Activated CD4-positive, alpha-beta T cell treated with anti-CD3 and anti-CD28 coated beads for 1 hour (primary cell): ENCODE measurements at regions not wholly inside any gene's neighbourhood (a gene's known extent, or its start where the extent isn't known, plus 50 kb on each side); places are given as distances from the start of the nearest gene placed in this dataset.

ENCODE experiments used
- DNase-seq: peaks from one replicate; pipeline ENCODE4 v3.0.0-alpha.2; 2020

DNA sequence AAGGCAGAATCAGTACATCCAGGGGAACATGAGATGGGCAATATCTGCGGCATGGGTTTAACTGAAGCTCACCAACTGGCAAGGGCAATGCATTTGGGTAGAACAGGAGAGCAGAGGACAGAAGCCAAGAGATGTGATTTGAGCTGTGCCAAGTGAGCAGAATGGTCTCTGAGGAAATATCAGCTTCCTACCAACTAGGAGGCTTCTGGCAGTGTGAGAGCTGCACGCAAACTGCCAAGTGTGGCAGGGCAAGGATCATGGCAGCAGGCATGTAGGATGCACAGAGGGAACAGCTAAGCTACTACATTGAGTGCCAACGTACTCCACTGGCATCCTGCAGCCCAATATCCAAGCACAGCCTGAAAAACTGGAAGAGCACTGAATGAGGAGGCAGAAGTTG is 1036.5 kb downstream of the TUSC7 start:
- DNase-seq = no peak

GRCh38 chr3:117748131-117748530 is 1038.6 kb downstream of the TUSC7 start:
- no peak for DNase-seq

GRCh38 chr3:117750674-117751269 is 1041.2 kb downstream of the TUSC7 start:
- no peak for DNase-seq

GRCh38 chr3:117751651-117752050 is 1042.1 kb downstream of the TUSC7 start:
- no peak for DNase-seq

DNA sequence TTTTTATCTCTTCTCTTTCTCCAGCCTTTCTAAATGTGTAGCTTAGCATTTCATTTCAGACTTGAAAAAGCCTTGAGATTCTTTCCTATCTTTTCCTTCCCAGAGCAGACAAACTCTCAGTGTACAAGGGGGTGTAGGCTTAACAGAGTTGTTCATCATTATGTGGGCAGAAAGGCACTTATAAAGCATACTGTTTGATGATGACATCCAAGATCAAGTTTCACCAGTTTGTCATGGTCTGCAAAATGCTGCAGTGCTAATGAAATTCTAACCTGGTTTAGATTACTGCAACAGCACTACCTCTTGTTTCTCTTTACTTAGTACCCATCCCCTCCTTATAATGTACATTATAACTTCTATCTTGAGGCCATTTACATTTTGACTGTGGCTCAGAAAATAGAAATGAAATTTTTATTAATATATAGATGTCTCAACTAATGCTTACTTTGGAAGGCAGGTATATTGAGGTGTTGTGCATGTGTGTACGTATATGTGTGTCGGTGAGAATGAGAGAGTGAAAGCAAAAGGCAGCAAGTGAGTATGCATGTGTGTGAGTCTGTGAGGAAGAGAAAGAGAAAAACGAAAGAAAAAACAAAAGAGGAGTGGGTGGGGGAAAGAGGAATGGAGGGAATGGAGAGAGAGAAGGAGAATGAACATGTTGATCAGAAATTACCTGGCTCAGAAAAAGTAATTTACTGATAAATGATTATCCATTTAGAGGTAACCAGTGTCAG is 1043.6 kb downstream of the TUSC7 start:
- DNase-seq = no peak

- no peak for DNase-seq
Observed at GRCh38 chr3:117754058-117754457, 1044.5 kb downstream of the TUSC7 start.

DNA sequence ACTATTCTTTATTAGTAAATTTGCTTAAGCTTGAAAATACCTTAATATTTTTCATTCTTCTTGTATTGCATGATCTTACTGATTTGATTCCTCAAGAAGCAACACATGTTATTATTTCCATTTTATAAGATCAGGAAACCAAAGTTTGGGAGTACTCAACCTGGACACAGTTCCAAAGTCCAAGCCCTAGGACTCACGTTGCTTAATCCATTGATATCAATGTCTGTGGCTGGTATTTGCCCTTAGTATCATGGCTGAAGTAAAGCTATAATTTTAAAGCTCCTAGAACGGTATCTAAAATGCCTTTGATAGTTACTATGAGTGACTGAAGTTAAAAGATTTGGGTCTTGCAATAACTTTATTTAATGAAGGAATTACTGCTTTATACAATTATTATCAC is 1045.3 kb downstream of the TUSC7 start:
- DNase-seq = no peak

- DNase-seq = no peak
Observed at GRCh38 chr3:117756563-117756962, 1047.0 kb downstream of the TUSC7 start.

DNA sequence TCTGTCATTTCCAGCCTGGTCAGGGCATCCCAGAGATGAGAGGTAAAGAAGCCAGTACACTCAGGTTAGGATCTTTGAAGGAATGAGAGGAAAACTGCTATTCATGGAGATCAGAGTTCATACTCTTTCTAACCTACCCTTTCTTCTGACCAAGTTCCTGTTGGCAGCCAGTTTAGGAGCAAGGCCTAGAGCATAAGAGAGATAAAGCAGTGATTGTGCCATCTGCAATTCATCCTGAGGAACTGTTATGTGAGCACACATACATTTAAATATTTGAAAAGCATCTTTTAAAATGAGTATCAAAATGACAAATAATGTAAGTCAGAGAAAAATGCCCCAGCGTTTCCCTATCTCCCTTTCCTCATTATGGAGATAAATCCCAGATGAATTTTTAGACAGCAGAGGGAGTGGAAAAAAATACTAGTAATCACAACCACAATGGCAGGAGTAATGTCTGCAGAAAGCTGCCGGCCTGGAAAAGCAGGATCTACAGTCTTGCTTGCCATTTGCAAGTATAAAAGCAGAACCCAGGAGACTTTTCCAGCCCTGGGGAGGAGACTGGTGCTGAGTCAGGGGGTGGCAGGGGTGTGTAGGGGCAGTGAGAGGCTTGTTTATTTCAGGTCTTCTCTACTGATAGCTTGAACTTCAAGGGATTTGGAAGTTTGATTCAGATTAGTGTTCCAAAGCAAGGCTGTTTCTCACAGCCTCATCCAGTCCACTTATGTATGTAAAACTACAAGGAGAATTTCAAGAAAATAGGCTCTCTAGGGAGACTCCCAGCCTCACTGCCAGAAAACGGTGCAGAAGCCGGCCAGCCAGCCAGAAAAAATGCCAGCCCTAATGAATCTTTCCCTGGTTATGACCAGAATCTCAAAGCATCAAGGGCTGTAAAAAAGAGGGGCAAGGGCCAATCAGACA is 1052.4 kb downstream of the TUSC7 start:
- DNase-seq = no peak

GRCh38 chr3:117762621-117763037 is 1053.0 kb downstream of the TUSC7 start:
- DNase-seq = no peak

- DNase-seq = no peak
Observed at GRCh38 chr3:117763561-117763960, 1054.0 kb downstream of the TUSC7 start.

GRCh38 chr3:117768581-117768980 is 1059.0 kb downstream of the TUSC7 start:
- DNase-seq = no peak

- DNase-seq = no peak
Observed at GRCh38 chr3:117774130-117774529, 1064.6 kb downstream of the TUSC7 start.

GRCh38 chr3:117786349-117786748 is 1076.8 kb downstream of the TUSC7 start:
- DNase-seq = no peak

DNA sequence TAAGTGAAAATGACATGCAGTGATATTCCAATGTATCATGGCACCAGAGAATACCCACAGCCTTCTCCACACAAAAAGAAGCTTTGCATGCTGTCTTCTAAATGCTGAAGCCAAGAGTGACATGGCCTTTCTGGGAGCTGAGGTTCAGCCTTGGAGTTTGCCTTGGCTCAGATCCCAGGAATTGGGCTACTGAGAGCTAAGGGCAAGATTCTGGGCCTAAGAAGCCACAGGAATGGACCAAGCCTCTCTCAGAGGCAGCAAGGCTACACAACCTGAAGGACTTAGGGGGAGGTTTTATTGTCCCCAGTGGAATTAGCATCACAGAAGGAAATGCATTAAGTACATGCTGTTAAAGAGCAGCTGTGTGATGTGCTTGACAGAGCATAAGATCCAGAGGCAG is 1078.5 kb downstream of the TUSC7 start:
- DNase-seq = no peak

DNA sequence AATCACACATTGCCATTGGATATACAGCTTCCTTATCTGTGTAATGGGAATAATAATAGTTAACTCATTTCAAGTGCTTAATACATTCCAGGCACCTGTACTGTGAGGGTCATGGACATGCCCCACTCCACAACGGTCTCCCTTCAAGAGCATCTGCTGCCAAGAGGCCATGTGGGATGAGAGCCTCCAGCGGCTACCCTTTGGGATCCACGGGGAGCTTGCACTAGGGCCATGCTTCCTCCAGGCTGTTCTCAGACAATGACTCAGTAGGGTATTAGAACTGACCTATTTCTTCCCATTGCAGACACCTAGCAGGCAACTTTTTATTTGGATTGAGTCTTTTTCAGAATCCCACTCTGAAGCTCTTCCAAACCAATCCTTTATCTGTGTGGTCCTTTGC is 1078.9 kb downstream of the TUSC7 start:
- DNase-seq = no peak

DNA sequence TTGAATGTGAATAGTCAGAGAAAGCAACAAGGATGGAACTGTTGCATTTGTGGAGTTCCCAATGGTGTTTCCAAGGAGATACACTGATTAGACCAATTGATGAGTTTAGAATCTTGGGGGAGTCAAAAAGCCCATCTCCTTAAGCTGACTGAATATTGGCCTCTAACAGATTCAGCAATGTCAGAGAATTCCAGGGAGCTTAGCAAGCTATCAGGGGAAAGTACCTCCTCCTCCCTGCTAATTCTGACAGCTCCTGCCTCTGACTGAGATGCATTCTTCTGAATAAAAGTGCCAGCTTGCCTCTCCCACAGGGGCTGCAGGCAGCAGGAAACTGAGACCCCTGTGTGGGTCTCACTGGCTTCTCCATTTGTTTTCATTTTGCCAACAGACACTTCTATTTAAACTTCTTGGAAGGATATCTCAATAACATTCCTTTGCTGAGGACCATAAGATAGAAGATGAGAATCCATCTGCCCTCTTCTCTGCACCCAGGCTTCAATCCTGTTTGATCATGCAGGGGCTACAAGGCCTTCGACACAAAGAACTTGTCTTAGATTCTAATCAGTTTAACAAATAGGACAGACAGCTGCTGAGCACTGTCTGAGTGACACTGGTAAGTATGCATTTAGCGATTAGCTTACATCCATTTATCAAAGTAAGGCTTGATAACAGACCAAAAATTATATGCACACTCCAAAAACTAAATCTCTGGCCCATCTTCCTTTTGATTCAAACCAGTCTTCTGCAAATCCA is 1080.8 kb downstream of the TUSC7 start:
- DNase-seq = no peak

GRCh38 chr3:117793622-117794265 is 1084.2 kb downstream of the TUSC7 start:
- DNase-seq = no peak

DNA sequence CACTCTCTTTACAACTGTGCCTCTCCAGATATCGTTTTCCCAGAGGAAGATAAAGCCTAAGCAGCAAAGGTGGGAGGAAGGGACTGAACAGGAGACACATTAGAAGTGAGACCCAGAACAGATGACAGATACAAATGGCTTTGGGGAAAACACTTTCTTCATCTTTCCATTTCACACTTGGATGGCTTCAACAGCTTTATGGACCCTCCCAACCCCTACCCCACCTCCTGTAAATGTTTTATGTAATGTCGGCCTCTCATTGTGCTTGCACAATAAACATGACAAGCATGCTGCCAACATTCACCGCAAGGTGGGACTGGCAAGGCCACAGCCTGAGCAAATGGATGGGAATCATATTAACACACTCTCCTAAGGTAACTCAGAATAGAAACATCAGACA is 1088.6 kb downstream of the TUSC7 start:
- no peak for DNase-seq

DNA sequence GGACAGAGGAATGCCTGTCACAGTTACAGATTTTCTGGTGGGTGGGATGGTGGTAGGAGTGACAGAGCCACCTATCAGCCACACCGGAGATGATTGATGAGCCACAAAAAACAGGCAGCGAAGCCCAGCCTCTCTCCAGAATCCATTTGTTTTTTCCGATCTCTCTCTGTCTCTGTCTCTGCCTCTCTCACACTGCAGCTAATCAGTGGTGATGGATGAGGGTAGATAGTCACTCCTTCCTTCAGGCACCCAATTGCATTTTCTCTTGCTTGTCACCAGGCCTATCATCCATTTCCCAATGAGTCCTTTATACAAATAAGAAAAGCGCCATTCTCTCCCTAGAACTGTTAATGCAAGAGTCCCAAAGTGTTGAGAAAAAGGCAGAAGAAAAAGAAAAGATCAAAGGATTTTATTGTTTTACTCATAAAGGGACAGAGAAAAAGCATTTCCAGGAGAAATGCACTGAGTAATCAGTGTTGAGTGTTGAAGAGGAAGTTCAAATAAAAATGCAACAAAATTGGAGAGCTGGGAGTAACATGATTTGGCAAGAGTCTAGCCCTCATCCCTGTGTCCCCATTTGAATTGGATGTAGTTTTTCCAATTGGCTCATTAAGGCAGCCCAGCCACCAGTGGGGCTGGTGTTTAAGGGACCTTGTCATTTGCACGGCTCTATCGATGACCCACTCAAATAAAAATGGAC is 1089.3 kb downstream of the TUSC7 start:
- no peak for DNase-seq

DNA sequence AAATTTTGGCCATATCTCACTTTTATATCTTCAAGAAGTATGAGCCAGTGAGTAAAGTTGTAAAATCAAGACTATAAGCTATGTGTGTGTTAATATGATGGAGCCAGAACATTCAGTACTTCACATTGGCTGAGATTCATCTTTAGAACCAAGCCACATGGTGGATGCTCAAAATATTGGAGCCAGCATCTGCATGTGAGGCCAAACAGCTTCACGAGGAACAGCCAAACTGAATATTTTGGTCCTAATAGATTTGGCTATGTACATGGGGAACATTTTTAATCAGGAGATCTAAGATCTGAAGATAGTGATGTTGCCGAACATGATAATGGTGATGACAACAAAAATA is 1089.8 kb downstream of the TUSC7 start:
- DNase-seq = no peak

DNA sequence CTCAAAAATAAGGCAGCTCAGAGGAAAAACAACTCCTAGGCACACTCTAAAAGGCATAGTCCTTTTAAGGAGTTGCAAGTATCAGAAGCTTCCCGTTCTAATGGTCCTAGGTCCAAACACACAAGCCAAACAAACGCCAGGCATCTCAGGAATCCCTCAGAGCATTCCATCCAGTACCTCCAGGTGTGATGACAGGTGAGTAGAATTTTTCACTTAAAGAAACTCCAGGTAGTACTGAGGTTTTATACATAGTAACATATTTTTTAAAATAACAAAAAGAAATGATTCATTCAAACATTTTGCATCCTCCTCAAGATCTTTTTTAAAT is 1092.3 kb downstream of the TUSC7 start:
- no peak for DNase-seq
